NCI-H1436 treated with DMSO at 0.1 percent for 48 hours (cell line): ENCODE measurements at regions not wholly inside any gene's neighbourhood (a gene's known extent, or its start where the extent isn't known, plus 50 kb on each side); places are given as distances from the start of the nearest gene placed in this dataset.

Experiments used
- DNase-seq: peaks from one replicate; lab custom pipeline; 2025; lab: John Stamatoyannopoulos, UW

- no peak for DNase-seq
Observed at GRCh38 chr2:236717120-236717519, 147.5 kb downstream of the ACKR3 start.

- DNase-seq: no peak
Observed at GRCh38 chr2:236717729-236718128, 148.1 kb downstream of the ACKR3 start.

- no peak for DNase-seq
Observed at GRCh38 chr2:236718207-236718992, 148.8 kb downstream of the ACKR3 start.

- DNase-seq: no peak
Observed at GRCh38 chr2:236719192-236719635, 149.6 kb downstream of the ACKR3 start.

GRCh38 chr2:236720974-236721540 is 151.4 kb downstream of the ACKR3 start:
- DNase-seq: no peak

GRCh38 chr2:236724200-236724599 is 154.6 kb downstream of the ACKR3 start:
- DNase-seq: no peak

GRCh38 chr2:236726701-236727450 is 157.3 kb downstream of the ACKR3 start:
- no peak for DNase-seq

- no peak for DNase-seq
Observed at GRCh38 chr2:236728916-236729670, 159.5 kb downstream of the ACKR3 start.

- no peak for DNase-seq
Observed at GRCh38 chr2:236730393-236730792, 160.8 kb downstream of the ACKR3 start.

GRCh38 chr2:236731767-236732580 is 162.3 kb downstream of the ACKR3 start:
- DNase-seq: no peak

- DNase-seq: no peak
Observed at GRCh38 chr2:236733156-236733555, 163.5 kb downstream of the ACKR3 start.

GRCh38 chr2:236735825-236736238 is 166.2 kb downstream of the ACKR3 start:
- DNase-seq: no peak

GRCh38 chr2:236738030-236738429 is 168.4 kb downstream of the ACKR3 start:
- DNase-seq: no peak

GRCh38 chr2:236738896-236739295 is 169.3 kb downstream of the ACKR3 start:
- no peak for DNase-seq

GRCh38 chr2:236739663-236740062 is 170.0 kb downstream of the ACKR3 start:
- no peak for DNase-seq

GRCh38 chr2:236740506-236740905 is 170.9 kb downstream of the ACKR3 start:
- no peak for DNase-seq

GRCh38 chr2:236743039-236743920 is 173.7 kb downstream of the ACKR3 start:
- DNase-seq: no peak

GRCh38 chr2:236743921-236744280 is 174.3 kb downstream of the ACKR3 start:
- no peak for DNase-seq

GRCh38 chr2:236744281-236744705 is 174.7 kb downstream of the ACKR3 start:
- DNase-seq: no peak

- DNase-seq: no peak
Observed at GRCh38 chr2:236744716-236745115, 175.1 kb downstream of the ACKR3 start.
